NCI-H2196 (cell line): ENCODE measurements at regions not wholly inside any gene's neighbourhood (a gene's known extent, or its start where the extent isn't known, plus 50 kb on each side); places are given as distances from the start of the nearest gene placed in this dataset.
"Not testable (repeated sequence)": the region's sequence is repeated elsewhere in the genome, so short reads cannot be mapped to it uniquely, and the experiment has no call there.

Source experiments
- DNase-seq: peaks from one replicate; lab custom pipeline; 2025; ENCODE audit not compliant: unreplicated experiment; lab: John Stamatoyannopoulos, UW

DNA sequence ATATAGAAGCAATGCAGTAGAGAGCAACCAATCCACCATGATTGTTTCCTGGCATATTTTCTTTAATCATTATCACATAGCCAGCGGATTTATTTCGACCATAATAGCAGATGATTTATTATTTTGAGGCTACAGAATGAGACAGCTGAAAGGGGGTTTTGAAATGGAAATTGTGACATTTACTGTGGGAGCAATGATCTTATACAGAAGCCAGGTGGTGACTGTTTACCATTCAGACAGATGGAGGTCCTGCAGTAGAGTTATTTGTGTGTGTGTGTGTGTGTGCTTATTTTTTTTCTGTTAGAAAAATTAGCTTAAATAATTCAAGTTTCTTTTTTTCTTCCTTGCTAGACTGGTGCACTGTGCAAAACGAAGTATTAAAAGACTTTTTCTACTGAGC lies 1784.5 kb downstream of the MRPL39 start:
- DNase-seq = no peak

- DNase-seq = no peak
Observed at GRCh38 chr21:23817337-23817736, 1789.9 kb downstream of the MRPL39 start.

DNA sequence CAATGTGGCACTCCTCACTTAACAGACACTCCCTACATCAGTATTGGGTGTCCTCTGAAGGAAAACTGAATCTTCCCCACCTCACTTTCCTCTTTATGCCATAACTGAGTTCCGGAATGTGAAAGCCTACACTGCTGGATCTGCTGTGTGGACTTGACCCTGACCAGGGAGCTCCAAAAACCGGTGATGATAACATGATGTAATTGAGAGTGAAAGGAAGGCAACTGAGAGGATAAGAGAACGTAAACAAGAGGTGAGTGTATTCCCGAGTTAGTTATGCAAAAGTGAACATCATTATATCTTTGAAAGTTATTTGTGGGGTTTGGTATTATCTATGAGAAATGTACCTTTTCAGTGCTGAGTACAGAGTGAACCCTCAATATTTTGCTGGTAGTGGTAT lies 1794.8 kb downstream of the MRPL39 start:
- DNase-seq = no peak

GRCh38 chr21:23811805-23812204 lies 1795.5 kb downstream of the MRPL39 start:
- no peak for DNase-seq

GRCh38 chr21:23809573-23809972 lies 1797.7 kb downstream of the MRPL39 start:
- DNase-seq = no peak

DNA sequence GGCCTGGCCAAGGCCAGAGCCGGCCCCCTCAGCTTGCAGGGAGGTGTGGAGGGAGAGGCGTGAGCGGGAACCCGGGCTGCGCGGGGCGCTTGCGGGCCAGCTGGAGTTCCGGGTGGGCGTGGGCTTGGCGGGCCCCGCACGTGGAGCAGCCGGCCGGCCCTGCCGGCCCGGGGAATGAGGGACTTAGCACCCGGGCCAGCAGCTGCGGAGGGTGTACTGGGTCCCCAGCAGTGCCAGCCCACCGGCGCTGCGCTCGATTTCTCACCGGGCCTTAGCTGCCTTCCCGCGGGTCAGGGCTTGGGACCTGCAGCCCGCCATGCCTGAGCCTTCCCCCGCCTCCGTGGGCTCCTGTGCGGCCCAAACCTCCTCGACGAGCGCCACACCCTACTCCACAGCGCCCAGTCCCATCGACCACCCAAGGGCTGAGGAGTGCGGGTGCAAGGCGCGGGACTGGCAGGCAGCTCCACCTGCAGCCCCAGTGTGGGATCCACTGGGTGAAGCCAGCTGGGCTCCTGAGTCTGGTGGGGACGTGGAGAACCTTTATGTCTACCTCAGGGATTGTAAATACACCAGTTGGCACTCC lies 1800.2 kb downstream of the MRPL39 start:
- DNase-seq = not testable (repeated sequence)

GRCh38 chr21:23804866-23805265 lies 1802.4 kb downstream of the MRPL39 start:
- DNase-seq = no peak

- DNase-seq = no peak
Observed at GRCh38 chr21:23801292-23801691, 1806.0 kb downstream of the MRPL39 start.

GRCh38 chr21:23799376-23799775 lies 1807.9 kb downstream of the MRPL39 start:
- no peak for DNase-seq

- no peak for DNase-seq
Observed at GRCh38 chr21:23792300-23792699, 1815.0 kb downstream of the MRPL39 start.

DNA sequence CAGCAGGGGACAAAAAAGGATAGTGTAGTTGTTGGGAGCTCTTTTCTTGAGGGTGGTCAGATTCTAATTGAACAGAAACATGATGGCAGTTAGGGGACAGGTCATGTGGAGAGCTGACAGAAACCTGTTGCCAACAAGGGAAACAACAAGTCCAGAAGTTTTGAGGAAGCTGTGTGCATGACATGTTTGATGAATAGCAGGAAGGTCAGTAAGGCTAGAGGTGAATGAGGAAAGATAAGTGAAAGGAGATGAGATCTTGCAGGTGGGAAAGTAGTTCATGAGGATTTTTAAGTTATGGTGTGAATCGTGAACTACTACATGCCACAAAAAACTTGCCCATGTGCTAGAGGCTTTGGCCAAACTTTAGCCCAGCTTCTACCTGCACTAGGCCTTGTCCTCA lies 1817.4 kb downstream of the MRPL39 start:
- no peak for DNase-seq

GRCh38 chr21:23780326-23780725 lies 1827.0 kb downstream of the MRPL39 start:
- no peak for DNase-seq

DNA sequence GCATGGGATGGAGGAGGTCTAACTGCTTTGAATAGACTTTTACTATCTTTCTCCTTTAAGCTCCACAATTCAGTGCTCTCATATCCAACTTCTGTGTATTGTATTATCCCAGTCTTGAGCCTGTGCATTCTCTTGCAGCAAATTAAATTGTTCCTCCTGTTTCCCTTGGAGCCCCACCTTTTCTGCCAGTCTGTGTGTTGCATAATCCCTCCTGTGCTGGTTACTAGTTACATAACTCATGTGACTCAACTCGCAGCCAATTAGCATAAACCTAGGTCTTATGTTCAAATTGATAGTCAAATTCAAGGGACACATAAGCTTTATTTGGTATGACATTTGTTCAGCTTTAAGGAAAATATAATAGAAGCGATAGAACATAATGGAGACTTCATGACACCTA lies 1863.5 kb downstream of the MRPL39 start:
- no peak for DNase-seq

GRCh38 chr21:23740463-23740862 lies 1866.8 kb downstream of the MRPL39 start:
- DNase-seq = no peak

- DNase-seq = no peak
Observed at GRCh38 chr21:23732776-23733175, 1874.5 kb downstream of the MRPL39 start.

DNA sequence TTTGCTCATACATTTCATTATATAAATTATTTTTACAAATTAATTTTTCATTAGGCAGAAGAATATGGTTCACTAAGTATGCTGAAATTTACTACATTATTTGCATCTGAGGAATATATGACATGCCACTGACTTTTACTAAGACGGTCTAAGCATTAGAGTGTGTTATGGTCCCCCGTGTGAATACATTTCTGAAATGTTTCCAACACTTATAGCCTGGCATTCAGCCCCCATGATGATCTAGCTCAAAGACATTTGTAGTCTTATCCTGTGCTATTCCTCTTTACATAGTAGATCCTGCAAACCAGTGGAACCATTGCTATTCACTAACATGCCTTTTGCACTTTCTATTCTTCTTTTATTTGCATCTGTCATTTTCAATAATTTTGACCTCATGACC lies 1878.0 kb downstream of the MRPL39 start:
- DNase-seq = no peak

DNA sequence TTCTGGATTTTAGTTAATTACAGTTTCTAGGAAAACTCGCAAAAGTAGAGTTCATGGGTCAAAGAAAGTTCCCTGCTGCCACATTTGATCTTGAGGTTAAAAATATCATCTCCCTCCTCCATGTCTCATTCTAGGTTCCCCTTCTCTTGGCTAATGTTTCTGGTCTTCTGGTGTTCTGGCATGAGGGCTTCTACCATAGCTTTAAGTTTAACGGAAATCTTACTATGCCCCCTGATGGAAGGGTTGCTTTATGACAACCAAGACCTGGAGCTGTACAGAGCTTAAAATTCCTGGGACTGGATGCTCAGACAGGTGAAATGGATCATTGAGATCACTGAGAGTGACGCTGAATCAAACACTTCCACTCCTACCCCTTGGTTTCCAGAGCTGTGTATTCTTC lies 1881.7 kb downstream of the MRPL39 start:
- DNase-seq = no peak

DNA sequence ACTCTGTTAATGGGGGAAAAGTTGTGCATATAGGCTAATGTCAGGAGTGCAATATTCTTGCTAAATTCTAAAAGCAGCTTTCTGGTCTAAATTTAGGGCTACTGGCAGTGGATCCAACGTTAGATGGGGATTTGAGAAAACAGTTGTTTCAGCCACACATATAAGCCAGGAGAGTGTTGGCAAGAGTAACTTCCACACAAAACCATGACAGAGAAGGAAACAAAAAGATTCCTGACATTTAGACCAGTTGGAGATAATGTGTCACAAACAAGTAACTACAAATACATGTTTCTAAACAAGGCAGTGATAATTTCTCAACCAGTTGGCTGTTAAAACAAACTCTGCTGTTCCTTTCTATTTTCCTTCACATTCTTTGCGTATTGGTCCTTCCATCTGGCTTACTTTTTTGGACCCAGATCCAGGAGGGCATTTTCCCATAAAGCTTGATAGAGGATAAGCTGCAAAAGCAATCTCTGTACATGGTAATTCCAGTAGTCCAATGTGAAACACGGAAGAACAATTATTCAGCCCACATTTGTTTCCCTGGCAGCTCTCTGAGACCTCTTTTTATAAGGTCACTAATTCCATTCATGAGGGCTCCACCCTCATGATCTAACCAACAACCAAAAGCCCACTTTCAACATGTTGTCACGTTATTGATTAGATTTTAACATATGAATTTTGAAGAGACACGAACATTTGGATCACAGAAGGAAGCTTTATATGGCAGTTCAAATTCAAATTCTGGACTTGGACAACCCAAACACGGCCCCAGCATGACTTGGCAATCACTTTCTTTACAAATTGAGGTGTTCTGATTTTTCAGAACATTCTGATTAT lies 1888.6 kb downstream of the MRPL39 start:
- no peak for DNase-seq

DNA sequence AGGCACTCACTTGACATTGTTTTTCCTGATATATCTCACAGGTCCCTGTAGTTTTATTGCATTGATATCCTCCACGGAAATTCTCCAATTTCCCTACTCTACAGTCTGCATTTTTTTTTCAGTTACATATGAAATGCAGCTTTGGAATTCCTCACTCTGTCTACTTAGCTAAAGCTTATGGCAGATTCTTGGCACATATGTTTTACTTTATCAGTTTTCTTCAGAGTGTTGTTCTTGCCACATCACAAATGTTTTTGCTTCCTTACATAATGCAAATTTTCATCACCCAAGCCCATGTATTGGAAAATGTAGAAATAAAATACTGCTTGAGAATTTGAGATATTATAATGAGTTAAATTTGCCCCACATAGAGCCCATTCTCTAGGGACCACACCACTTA lies 1895.1 kb downstream of the MRPL39 start:
- no peak for DNase-seq

DNA sequence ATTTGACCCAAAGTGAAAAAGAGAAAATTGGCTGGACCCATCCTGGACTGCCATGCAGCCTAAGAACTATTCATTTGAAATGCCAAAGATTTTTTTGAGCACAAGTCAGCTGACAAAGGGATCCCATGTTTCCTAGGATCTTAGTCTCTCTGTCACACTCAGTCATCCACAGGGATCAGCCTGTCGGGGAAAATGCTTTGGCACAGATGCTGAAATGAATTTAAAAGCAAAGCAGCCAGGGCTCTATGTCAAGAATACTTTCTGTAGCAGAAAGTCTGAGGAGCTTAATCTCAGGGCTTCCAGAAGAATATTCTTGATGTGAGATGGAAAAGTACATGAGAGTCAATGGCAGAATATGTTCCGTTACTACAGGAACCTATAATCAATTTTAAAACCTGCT lies 1900.8 kb downstream of the MRPL39 start:
- DNase-seq = no peak

- DNase-seq = no peak
Observed at GRCh38 chr21:23699402-23699801, 1907.9 kb downstream of the MRPL39 start.

DNA sequence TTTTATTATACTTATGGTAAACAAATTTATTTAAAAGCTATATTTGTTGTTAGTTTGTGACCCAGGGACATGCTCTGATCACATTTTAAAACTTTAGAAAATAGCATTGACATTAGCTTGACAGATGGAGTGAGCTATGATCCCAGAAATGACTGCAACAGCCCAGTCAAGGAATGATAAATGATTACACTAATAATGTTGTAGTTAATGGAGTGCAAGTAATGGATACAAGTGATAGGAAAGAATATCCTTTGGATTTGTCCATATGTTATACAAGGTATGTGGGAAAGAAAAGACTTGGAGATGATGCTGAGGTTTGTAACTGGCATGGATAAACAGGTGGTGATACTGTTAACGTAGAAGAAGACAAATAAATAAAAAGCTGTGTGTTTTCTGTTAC lies 1908.7 kb downstream of the MRPL39 start:
- no peak for DNase-seq

- DNase-seq = no peak
Observed at GRCh38 chr21:23695443-23695842, 1911.8 kb downstream of the MRPL39 start.
